ENCODE measurements at regions not wholly inside any gene's neighbourhood (a gene's known extent, or its start where the extent isn't known, plus 50 kb on each side); places are given as distances from the start of the nearest gene placed in this dataset.

DNA sequence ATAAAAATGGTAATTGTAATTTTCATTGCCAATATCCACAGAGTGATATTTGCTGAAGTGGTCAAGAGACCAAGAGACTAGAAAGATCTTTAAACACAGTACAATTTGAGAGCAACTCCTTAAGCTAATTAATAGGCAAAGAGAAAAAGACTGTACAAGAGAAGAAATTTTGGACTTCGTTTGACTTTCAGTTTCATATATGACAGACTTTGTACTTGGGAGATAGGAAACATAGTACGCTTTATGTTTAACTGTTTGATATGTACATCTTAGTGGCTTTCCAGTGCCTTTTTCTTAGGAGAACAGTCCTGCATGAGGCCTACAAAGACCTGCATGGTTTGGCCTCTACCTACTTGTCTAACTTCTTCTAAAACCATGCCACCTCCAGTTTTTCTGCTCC is 1118.1 kb downstream of the TRHDE start:
- TF ChIP-seq, protein P1, sequence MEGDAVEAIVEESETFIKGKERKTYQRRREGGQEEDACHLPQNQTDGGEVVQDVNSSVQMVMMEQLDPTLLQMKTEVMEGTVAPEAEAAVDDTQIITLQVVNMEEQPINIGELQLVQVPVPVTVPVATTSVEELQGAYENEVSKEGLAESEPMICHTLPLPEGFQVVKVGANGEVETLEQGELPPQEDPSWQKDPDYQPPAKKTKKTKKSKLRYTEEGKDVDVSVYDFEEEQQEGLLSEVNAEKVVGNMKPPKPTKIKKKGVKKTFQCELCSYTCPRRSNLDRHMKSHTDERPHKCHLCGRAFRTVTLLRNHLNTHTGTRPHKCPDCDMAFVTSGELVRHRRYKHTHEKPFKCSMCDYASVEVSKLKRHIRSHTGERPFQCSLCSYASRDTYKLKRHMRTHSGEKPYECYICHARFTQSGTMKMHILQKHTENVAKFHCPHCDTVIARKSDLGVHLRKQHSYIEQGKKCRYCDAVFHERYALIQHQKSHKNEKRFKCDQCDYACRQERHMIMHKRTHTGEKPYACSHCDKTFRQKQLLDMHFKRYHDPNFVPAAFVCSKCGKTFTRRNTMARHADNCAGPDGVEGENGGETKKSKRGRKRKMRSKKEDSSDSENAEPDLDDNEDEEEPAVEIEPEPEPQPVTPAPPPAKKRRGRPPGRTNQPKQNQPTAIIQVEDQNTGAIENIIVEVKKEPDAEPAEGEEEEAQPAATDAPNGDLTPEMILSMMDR (conservative IDR thresholded peaks at IDR 0.05; ENCODE audit: low read length), result no peak
- TF ChIP-seq EZH2phosphoT487 (IDR thresholded peaks at IDR 0.05; ENCODE audit: borderline replicate concordance), result no peak

Measured in Loucy (cell line).